Fibroblast of lung (primary cell): ENCODE measurements at regions not wholly inside any gene's neighbourhood (a gene's known extent, or its start where the extent isn't known, plus 50 kb on each side); places are given as distances from the start of the nearest gene placed in this dataset.

Experiments
- EZH2 ChIP-seq: IDR thresholded peaks from 2 replicates; pipeline ENCODE4 v1.5.1; 2012; ENCODE audit warnings: low read length, control low read depth, mild to moderate bottlenecking; ENCODE audit errors: missing control alignments
- TF ChIP-seq, protein P1 (sequence below), 2 donors: IDR thresholded peaks in 1 of 2; conservative IDR thresholded peaks in 1 of 2; 1 replicate in 1 of 2; 2 replicates in 1 of 2; pipeline ENCODE4 v1.5.1; 2011 to 2012; ENCODE audit warnings: low read length in 2 of 2, control low read depth in 1 of 2, inconsistent platforms in 1 of 2, low read depth in 1 of 2, mild to moderate bottlenecking in 1 of 2

DNA sequence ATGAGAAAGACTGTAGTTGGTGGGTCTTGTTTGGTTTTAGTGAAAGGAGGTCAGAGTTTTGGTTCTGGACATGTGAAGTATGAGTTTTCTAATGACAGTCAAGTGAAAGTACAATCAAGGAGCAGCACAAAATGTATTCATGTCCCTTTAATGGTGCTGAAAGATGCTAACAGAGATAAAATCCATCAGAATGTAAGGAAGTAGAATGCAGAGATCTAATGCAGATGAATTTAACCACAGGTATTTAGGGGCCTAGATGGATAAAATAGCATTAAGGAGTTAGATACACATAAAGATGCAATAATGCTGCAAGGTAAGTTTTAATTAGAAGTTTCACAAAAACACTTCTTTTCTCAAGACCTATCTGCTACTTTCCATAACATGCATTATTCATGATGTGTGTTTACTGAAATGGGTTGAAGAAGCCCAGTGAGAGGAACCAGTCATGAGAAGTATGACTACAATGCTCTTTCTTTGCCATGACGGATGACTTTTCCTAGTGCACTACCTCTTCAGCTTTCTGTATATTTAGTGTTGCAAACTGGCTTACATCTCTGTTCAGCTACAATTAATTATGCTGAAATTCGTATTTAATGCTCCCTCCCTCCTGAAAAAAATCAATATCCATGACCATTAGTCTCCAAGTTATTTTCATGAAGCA, 222.9 kb upstream of the HTR2A start:
- TF ChIP-seq, protein P1, sequence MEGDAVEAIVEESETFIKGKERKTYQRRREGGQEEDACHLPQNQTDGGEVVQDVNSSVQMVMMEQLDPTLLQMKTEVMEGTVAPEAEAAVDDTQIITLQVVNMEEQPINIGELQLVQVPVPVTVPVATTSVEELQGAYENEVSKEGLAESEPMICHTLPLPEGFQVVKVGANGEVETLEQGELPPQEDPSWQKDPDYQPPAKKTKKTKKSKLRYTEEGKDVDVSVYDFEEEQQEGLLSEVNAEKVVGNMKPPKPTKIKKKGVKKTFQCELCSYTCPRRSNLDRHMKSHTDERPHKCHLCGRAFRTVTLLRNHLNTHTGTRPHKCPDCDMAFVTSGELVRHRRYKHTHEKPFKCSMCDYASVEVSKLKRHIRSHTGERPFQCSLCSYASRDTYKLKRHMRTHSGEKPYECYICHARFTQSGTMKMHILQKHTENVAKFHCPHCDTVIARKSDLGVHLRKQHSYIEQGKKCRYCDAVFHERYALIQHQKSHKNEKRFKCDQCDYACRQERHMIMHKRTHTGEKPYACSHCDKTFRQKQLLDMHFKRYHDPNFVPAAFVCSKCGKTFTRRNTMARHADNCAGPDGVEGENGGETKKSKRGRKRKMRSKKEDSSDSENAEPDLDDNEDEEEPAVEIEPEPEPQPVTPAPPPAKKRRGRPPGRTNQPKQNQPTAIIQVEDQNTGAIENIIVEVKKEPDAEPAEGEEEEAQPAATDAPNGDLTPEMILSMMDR (conservative IDR thresholded peaks at IDR 0.05 in 1 of 2, IDR thresholded peaks at IDR 0.05 in 1 of 2; ENCODE audit: low read depth in 1 of 2, low read length in 2 of 2), result no peak
- no peak for TF ChIP-seq EZH2
